Lower lobe of right lung (tissue), 2 donors: ENCODE measurements at regions not wholly inside any gene's neighbourhood (a gene's known extent, or its start where the extent isn't known, plus 50 kb on each side); places are given as distances from the start of the nearest gene placed in this dataset.

Source experiments
- ATAC-seq, 2 donors: fragments of 200-7000 bp; cut with Tn5 transposase; one replicate each; pipeline ENCODE4 v1.9.1; 2020 to 2022; ENCODE audit warnings: mild to moderate bottlenecking in 2 of 2, moderate library complexity in 2 of 2
- DNase-seq: peaks from one replicate; pipeline ENCODE4 v3.0.0-alpha.2; 2020
- H3K27ac ChIP-seq: fragments of 200-600 bp; one replicate; pipeline ENCODE4 v1.8.0; 2022
- H3K27me3 ChIP-seq: fragments of 200-600 bp; one replicate; pipeline ENCODE4 v1.8.0; 2022; ENCODE audit warnings: low read depth
- H3K36me3 ChIP-seq: fragments of 200-600 bp; one replicate; pipeline ENCODE4 v1.8.0; 2022; ENCODE audit warnings: mild to moderate bottlenecking
- H3K4me1 ChIP-seq: fragments of 200-600 bp; one replicate; pipeline ENCODE4 v1.8.0; 2022
- H3K4me3 ChIP-seq: fragments of 200-600 bp; one replicate; pipeline ENCODE4 v1.8.0; 2022; ENCODE audit warnings: mild to moderate bottlenecking
- H3K9me3 ChIP-seq: fragments of 200-600 bp; one replicate; pipeline ENCODE4 v1.8.0; 2022
- CTCF ChIP-seq: fragments of 200-600 bp; IDR thresholded peaks from one replicate; pipeline ENCODE4 v1.8.0; 2022; ENCODE audit warnings: antibody characterized with exemption, mild to moderate bottlenecking
- intact Hi-C: fragments of 100-400 bp; cut with DNase I; formaldehyde crosslinking; loops from one replicate; pipeline ENCODE4 v1.11.0; 2022
- donor health status: DM: no; HTN: yes; CAD: no; lungs with severe emphysema.

GRCh38 chr1:191533254-191533653 is 625.0 kb upstream of the RGS18 start:
- no peak for DNase-seq
- Histone ChIP-seq H3K4me1 (no peaks in the 10 kb centered on the region), H3K27ac (no peak overlapping the region), H3K27me3 (no peaks in the 10 kb centered on the region), H3K36me3 (no peaks in the 10 kb centered on the region), H3K9me3 (peaks cover 6% of the 10 kb centered on the region), H3K4me3 (no peak overlapping the region)
- TF ChIP-seq CTCF, result no peak
- no peak for ATAC-seq
- intact Hi-C loops, result no loop called here

- Histone ChIP-seq H3K9me3 (peaks cover 6% of the 10 kb centered on the region), H3K4me3 (no peak overlapping the region), H3K27ac (no peak overlapping the region), H3K36me3 (no peaks in the 10 kb centered on the region), H3K4me1 (no peaks in the 10 kb centered on the region), H3K27me3 (no peaks in the 10 kb centered on the region)
- DNase-seq (no peak), ATAC-seq (no peak)
- intact Hi-C loops, result no loop called here
- no peak for TF ChIP-seq CTCF
These were observed 621.4 kb upstream of the RGS18 start for GRCh38 chr1:191536791-191537429.

- Histone ChIP-seq H3K27ac (no peak overlapping the region), H3K4me1 (no peaks in the 10 kb centered on the region), H3K9me3 (peaks cover 6% of the 10 kb centered on the region), H3K27me3 (no peaks in the 10 kb centered on the region), H3K36me3 (no peaks in the 10 kb centered on the region), H3K4me3 (no peak overlapping the region)
- ATAC-seq (no peak), DNase-seq (no peak)
- intact Hi-C loops, result no loop called here
- no peak for TF ChIP-seq CTCF
These were observed 616.5 kb upstream of the RGS18 start for GRCh38 chr1:191541758-191542157.

- Histone ChIP-seq H3K4me1 (no peaks in the 10 kb centered on the region), H3K27me3 (no peaks in the 10 kb centered on the region), H3K27ac (no peak overlapping the region), H3K9me3 (no peaks in the 10 kb centered on the region), H3K4me3 (no peak overlapping the region), H3K36me3 (no peaks in the 10 kb centered on the region)
- ATAC-seq (no peak), DNase-seq (no peak)
- TF ChIP-seq CTCF, result no peak
- intact Hi-C loops, result no loop called here
These were observed 615.8 kb upstream of the RGS18 start for GRCh38 chr1:191542444-191542843.

- Histone ChIP-seq H3K4me3 (no peak overlapping the region), H3K27ac (no peak overlapping the region), H3K9me3 (no peaks in the 10 kb centered on the region), H3K36me3 (no peaks in the 10 kb centered on the region), H3K27me3 (no peaks in the 10 kb centered on the region), H3K4me1 (no peaks in the 10 kb centered on the region)
- ATAC-seq (no peak), DNase-seq (no peak)
- TF ChIP-seq CTCF, result no peak
- intact Hi-C loops, result no loop called here
These were observed 611.5 kb upstream of the RGS18 start for GRCh38 chr1:191546803-191547202.
